HEK293T (cell line): ENCODE measurements at regions not wholly inside any gene's neighbourhood (a gene's known extent, or its start where the extent isn't known, plus 50 kb on each side); places are given as distances from the start of the nearest gene placed in this dataset.

Experiments
- CTCF ChIA-PET: fragments of 350-600 bp; formaldehyde crosslinking; extraction: SDS; loops from one replicate; lab custom pipeline; 2021; ENCODE audit warnings: antibody characterized with exemption, inconsistent platforms; lab: Yijun Ruan, JAX
- POLR2A ChIA-PET: fragments of 350-600 bp; formaldehyde crosslinking; extraction: SDS; loops from one replicate; lab custom pipeline; 2020; ENCODE audit warnings: antibody characterized with exemption, inconsistent platforms; lab: Yijun Ruan, JAX
- DNase-seq: peaks from one replicate; pipeline ENCODE4 v3.0.0; 2012; ENCODE audit warnings: mixed read lengths; ENCODE audit errors: extremely low spot score
- ARNT ChIP-seq: fragments of 450-650 bp; IDR thresholded peaks from 2 replicates; pipeline ENCODE4 v1.6.1; 2017; ENCODE audit warnings: mild to moderate bottlenecking
- BHLHE40 ChIP-seq: fragments of 450-650 bp; IDR thresholded peaks from 2 replicates; pipeline ENCODE4 v1.6.1; 2016; ENCODE audit warnings: mild to moderate bottlenecking, moderate library complexity, borderline replicate concordance
- CTBP1 ChIP-seq: fragments of 450-650 bp; IDR thresholded peaks from 2 replicates; pipeline ENCODE4 v1.6.1; 2016; ENCODE audit warnings: borderline replicate concordance
- ELF4 ChIP-seq: fragments of 450-650 bp; IDR thresholded peaks from 2 replicates; pipeline ENCODE4 v1.6.1; 2017; ENCODE audit warnings: antibody characterized with exemption
- FOXA1 ChIP-seq: fragments of 450-650 bp; IDR thresholded peaks from 2 replicates; pipeline ENCODE4 v1.6.1; 2016; ENCODE audit warnings: mild to moderate bottlenecking
- FOXK2 ChIP-seq: fragments of 450-650 bp; IDR thresholded peaks from 2 replicates; pipeline ENCODE4 v1.6.1; 2016; ENCODE audit warnings: mild to moderate bottlenecking
- FOXM1 ChIP-seq: fragments of 450-650 bp; IDR thresholded peaks from 2 replicates; pipeline ENCODE4 v1.6.1; 2017; ENCODE audit warnings: mild to moderate bottlenecking, borderline replicate concordance
- HDGF ChIP-seq: fragments of 450-650 bp; IDR thresholded peaks from 2 replicates; pipeline ENCODE4 v1.6.1; 2017; ENCODE audit warnings: antibody characterized with exemption, borderline replicate concordance
- L3MBTL2 ChIP-seq: fragments of 450-650 bp; conservative IDR thresholded peaks from 2 replicates; pipeline ENCODE4 v1.6.1; 2016; ENCODE audit warnings: mild to moderate bottlenecking
- LEF1 ChIP-seq: fragments of 450-650 bp; IDR thresholded peaks from 2 replicates; pipeline ENCODE4 v1.6.1; 2017; ENCODE audit warnings: mild to moderate bottlenecking, borderline replicate concordance
- NFRKB ChIP-seq: fragments of 450-650 bp; IDR thresholded peaks from 2 replicates; pipeline ENCODE4 v1.6.1; 2016; ENCODE audit warnings: mild to moderate bottlenecking, moderate library complexity
- PKNOX1 ChIP-seq: fragments of 450-650 bp; IDR thresholded peaks from 2 replicates; pipeline ENCODE4 v1.6.1; 2016
- SP1 ChIP-seq: fragments of 450-650 bp; IDR thresholded peaks from 2 replicates; pipeline ENCODE4 v1.6.1; 2017
- SUZ12 ChIP-seq: fragments of 450-650 bp; IDR thresholded peaks from 2 replicates; pipeline ENCODE4 v1.6.1; 2016; ENCODE audit warnings: mild to moderate bottlenecking
- TARDBP ChIP-seq: fragments of 450-650 bp; IDR thresholded peaks from 2 replicates; pipeline ENCODE4 v1.6.1; 2016
- ZNF384 ChIP-seq: fragments of 450-650 bp; IDR thresholded peaks from 2 replicates; pipeline ENCODE4 v1.6.1; 2016

DNA sequence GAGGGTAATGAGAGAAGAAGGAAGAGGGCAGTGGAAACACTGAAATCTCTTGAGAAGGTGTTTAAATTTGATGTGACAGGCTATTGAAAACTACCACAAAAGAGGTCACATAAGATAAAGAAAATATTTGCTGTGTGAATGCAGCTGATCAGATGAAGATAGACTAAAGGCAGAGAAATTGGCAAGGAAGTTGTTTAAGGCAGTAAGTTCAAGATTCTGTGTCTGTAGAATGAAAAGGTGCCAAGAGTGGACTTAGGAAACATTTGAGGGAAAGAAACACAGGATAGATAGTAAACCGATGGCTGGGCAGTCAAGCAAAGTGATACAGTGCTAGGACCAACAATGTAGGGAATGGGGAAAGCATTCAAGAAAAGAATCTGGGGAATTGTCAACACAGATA is 332.3 kb upstream of the MARCKS start:
- CTCF ChIA-PET = no interaction called here
- POLR2A ChIA-PET = no interaction called here
- no peak for TF ChIP-seq HDGF
- DNase-seq = no peak

GRCh38 chr6:113526553-113526952 is 330.6 kb upstream of the MARCKS start:
- TF ChIP-seq FOXA1 (no peak), ARNT (no peak), PKNOX1 (no peak), HDGF (no peak), NFRKB (no peak), ZNF384 (no peak), FOXK2 (no peak), FOXM1 (no peak), ELF4 (no peak), CTBP1 (no peak), BHLHE40 (no peak), L3MBTL2 (no peak), SUZ12 (no peak), TARDBP (no peak), LEF1 (no peak), SP1 (no peak)
- CTCF ChIA-PET = no interaction called here
- POLR2A ChIA-PET = no interaction called here
- no peak for DNase-seq

- no peak for TF ChIP-seq PKNOX1
- no peak for TF ChIP-seq HDGF
- no peak for TF ChIP-seq LEF1
- no peak for TF ChIP-seq SP1
- TF ChIP-seq FOXM1 = no peak
- TF ChIP-seq BHLHE40 = no peak
- no peak for TF ChIP-seq ELF4
- ChIA-PET CTCF (no interaction called here), POLR2A (no interaction called here)
- DNase-seq = no peak
Measured at GRCh38 chr6:113526995-113527394, 330.1 kb upstream of the MARCKS start.

- no peak for DNase-seq
- POLR2A ChIA-PET = no interaction called here
- TF ChIP-seq SP1 = no peak
- TF ChIP-seq HDGF = no peak
- CTCF ChIA-PET = no interaction called here
Measured at GRCh38 chr6:113528111-113528510, 329.0 kb upstream of the MARCKS start.

DNA sequence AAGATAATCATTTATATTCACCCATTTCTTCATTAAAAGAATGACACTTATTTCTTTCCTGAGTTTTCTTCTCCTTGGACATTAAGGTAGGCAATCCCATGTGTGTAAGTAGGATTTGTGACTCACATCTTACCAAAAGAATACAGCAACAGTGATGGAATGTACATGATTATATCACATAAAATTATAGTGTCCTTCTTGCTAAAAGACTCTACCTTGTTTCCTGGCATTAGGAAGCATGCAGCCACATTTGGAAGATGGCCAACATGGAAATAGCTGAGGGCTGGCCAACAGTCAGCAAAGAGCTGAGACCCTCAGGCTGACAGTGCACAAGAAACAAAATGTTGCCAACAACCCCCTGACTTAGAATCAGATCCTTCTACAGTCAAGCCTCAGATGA is 327.9 kb upstream of the MARCKS start:
- POLR2A ChIA-PET = no interaction called here
- TF ChIP-seq ARNT = no peak
- no peak for TF ChIP-seq SP1
- TF ChIP-seq ZNF384 = no peak
- TF ChIP-seq FOXM1 = no peak
- TF ChIP-seq SUZ12 = no peak
- TF ChIP-seq ELF4 = no peak
- DNase-seq = no peak
- CTCF ChIA-PET = no interaction called here

DNA sequence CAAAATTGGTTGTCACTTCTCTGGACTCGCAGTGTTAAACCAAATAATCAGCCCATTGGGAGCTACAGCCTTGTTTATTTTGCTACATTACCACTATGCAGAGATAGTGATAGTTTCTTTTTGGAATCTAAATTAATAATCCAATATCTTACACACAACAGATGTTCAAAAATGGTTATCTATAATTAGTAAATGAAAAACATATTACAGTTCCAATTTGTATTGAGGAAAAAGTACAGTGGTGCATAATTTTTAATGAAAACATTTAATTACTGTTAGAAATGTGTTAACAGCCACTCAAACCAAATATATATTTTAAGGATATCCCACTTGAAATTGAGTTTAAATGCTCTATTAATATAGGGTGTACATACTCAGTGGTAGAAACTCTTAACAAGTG is 327.3 kb upstream of the MARCKS start:
- CTCF ChIA-PET = no interaction called here

DNA sequence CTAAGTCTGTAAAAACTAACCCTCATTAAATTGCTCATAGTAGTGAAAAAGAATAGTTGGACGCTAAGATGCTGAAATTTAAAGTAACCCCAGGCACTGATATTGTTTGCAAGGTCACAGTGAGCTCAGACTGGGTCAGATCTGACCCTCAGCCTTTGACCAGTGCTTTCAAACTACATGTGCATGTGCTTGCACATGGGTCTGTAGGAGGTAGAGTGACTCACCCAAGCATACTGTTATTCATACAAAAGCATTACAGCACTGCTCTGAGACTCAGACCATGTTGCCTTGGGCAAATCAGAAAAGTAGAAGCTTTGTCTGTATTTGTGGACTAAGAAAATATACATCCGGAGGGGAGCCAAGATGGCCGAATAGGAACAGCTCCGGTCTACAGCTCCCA is 326.4 kb upstream of the MARCKS start:
- no peak for DNase-seq
- POLR2A ChIA-PET = no interaction called here

More for the DNA sequence above, 327.3 kb upstream of the MARCKS start:
- no peak for DNase-seq
- TF ChIP-seq FOXA1 (no peak), ELF4 (no peak), ARNT (no peak), HDGF (no peak), L3MBTL2 (no peak), FOXM1 (no peak), ZNF384 (no peak), CTBP1 (no peak), SUZ12 (no peak), FOXK2 (no peak), PKNOX1 (no peak), NFRKB (no peak), SP1 (no peak), TARDBP (no peak), BHLHE40 (no peak)
- POLR2A ChIA-PET = no interaction called here

GRCh38 chr6:113539202-113539601 is 317.9 kb upstream of the MARCKS start:
- ChIA-PET CTCF (no interaction called here), POLR2A (no interaction called here)
- TF ChIP-seq PKNOX1 (no peak), TARDBP (no peak), ARNT (no peak), FOXK2 (no peak), BHLHE40 (no peak), HDGF (no peak)
- no peak for DNase-seq

More for the DNA sequence above, 326.4 kb upstream of the MARCKS start:
- CTCF ChIA-PET = no interaction called here
- no peak for TF ChIP-seq ZNF384
- TF ChIP-seq L3MBTL2 = peak; percentile 49
- TF ChIP-seq FOXA1 = no peak
- no peak for TF ChIP-seq LEF1
- TF ChIP-seq ARNT = no peak
- TF ChIP-seq TARDBP = no peak
